Ovary (tissue), 3 donors: ENCODE measurements at regions not wholly inside any gene's neighbourhood (a gene's known extent, or its start where the extent isn't known, plus 50 kb on each side); places are given as distances from the start of the nearest gene placed in this dataset.

ENCODE experiments used
- CTCF ChIP-seq, 3 donors: fragments of 450-650 bp in 2 of 3; fragments of 200-600 bp in 1 of 3; IDR thresholded peaks; one replicate each; pipeline versions ENCODE4 v1.5.1 to v1.8.0; 2016 to 2022; ENCODE audit warnings: antibody characterized with exemption in 3 of 3, mild to moderate bottlenecking in 1 of 3
- POLR2A ChIP-seq: fragments of 450-650 bp; IDR thresholded peaks from one replicate; pipeline ENCODE4 v1.6.1; 2017; ENCODE audit warnings: antibody characterized with exemption, mild to moderate bottlenecking, moderate library complexity
- donor health status: DM: no; HTN: no; CAD: no.

- no peak for TF ChIP-seq CTCF (IDR thresholded peaks at IDR 0.05)
- TF ChIP-seq POLR2A: no peak
Measured at GRCh38 chr14:98309591-98309990, 962.4 kb downstream of the BCL11B start.
